HG03066 (cell line): ENCODE measurements at regions not wholly inside any gene's neighbourhood (a gene's known extent, or its start where the extent isn't known, plus 50 kb on each side); places are given as distances from the start of the nearest gene placed in this dataset.

Source experiments
- ATAC-seq: cut with Tn5 transposase; IDR thresholded peaks from one replicate; pipeline ENCODE4 v1.9.1; 2021; ENCODE audit warnings: low read depth; ENCODE audit not compliant: unreplicated experiment

DNA sequence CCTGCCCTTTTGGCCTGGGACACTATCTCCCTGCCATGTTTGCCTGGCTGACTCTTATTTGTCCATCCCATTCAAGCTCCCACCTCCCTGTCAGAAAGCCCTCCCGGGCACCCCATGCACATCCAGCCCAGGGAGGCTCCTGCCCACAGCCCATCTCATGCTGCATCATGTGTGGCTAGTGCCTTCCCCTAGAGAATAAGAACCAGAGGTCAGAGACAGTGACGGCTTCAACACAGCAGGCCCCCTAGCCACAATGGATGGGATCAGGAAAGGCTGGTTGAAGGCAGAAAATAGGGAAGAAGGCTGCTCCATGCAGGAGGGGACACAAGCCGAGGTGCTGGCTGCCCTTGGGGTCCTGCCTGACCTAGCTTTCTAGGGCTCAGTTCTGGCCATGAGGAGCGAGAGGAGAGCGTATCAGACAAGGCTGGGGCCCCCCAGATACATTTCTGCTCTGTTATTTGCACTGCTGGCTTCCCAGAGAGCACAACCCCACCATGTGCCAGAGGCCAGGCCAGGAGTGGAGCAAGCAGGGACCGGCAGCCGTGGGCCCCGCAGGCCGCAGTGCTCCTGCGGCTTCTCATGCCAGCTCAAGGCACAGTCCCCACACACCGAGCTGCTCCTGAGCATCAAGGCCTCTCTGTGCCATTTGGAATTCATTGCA is 161.1 kb upstream of the ZMIZ1 start:
- ATAC-seq: no peak

- no peak for ATAC-seq
Observed at GRCh38 chr10:78909221-78909620, 159.5 kb upstream of the ZMIZ1 start.

DNA sequence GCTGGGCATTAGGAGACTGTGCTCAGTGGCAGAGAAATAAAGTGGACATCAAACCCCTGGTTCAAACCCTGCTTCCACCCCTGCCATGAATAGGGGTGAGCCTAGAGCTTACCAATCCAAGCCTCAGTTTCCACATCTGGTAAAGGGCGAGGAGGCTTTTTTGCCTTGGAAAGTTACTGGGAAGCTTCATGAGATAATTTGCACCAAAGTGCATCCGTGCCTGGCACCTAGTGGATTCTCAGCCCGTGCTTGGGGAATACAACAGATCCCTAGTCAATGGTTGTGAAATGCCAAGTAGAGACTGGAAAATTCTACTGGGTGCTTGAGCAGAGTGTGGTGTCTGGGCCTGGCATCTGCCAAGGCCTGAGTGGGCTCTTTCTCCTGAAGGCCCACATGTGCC is 158.7 kb upstream of the ZMIZ1 start:
- no peak for ATAC-seq

- no peak for ATAC-seq
Observed at GRCh38 chr10:78910476-78910875, 158.3 kb upstream of the ZMIZ1 start.

GRCh38 chr10:78910886-78911285 is 157.9 kb upstream of the ZMIZ1 start:
- no peak for ATAC-seq

GRCh38 chr10:78911533-78912340 is 157.0 kb upstream of the ZMIZ1 start:
- no peak for ATAC-seq

GRCh38 chr10:78912361-78913218 is 156.2 kb upstream of the ZMIZ1 start:
- no peak for ATAC-seq

GRCh38 chr10:78913219-78914059 is 155.3 kb upstream of the ZMIZ1 start:
- no peak for ATAC-seq

DNA sequence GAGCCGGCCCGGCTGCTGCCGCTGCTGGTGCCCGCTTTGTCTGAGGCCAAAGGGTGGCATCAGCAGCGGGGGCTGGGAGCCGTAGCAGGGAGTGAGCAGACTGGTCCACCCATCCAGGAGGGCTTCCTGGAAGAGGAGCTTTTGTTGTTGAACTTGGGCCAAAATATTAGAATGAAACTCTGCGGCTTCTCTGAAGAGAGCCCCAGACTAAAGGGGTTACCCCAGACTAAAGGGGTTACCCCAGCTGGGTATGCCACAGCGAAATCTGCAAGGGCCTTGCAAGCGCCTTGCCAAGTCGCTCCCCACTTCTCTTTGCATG is 154.7 kb upstream of the ZMIZ1 start:
- ATAC-seq: no peak

- no peak for ATAC-seq
Observed at GRCh38 chr10:78914502-78915189, 154.1 kb upstream of the ZMIZ1 start.

GRCh38 chr10:78915190-78915518 is 153.6 kb upstream of the ZMIZ1 start:
- ATAC-seq: no peak

DNA sequence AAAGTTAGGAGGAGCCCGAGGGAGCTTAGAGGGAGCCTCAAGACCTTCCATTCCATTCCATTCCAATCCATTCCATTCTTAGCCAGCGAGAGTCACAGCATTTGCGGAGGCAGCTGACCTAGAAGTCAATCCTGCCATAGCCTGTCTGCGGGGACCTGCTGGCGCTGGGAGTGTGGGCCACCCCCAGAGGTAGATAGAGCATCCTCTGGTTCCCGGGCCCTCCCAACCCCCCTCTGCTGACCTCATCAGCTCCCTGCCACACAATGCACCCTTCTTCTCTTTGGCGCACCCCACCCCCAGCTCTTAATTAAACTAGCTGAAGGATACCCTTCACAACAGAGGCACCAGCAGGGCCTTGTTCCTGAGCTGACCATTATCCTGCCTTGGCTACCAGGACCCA is 152.5 kb upstream of the ZMIZ1 start:
- ATAC-seq: no peak

- no peak for ATAC-seq
Observed at GRCh38 chr10:78919181-78919966, 149.4 kb upstream of the ZMIZ1 start.

- ATAC-seq: no peak
Observed at GRCh38 chr10:78920011-78920410, 148.8 kb upstream of the ZMIZ1 start.

GRCh38 chr10:78921895-78922294 is 146.9 kb upstream of the ZMIZ1 start:
- ATAC-seq: no peak

DNA sequence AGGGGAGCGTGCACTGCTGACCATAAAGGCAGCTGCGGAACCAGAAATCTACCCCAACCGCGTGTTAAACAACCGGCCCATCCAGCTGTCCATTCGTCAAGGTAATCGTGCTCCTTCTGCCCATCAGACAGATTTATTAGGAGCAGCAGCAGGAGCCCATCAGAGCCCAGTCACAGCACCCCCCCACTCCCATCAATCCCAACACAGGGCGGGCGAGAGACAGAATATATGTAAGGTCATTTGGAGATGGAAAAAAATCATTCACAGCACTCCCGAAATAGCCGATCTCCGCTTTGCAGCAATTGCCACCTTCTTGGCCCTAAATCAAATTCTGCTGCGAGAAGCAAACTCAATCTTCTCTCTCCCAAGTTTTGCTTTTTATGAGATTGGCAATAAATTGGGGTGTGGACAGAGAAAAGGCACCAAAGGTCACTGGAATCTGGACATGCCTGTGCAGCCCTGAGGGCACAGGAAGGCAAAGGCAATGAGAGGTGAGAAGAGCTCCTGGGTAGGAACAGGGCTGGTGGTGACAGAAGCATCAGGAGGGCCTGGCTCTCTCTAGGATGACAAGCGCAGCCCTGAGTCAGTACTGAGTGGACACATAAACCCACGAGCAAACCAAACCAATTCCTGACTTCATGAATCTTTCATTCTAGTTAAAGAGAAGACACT is 145.0 kb upstream of the ZMIZ1 start:
- ATAC-seq: no peak

GRCh38 chr10:78924319-78925003 is 144.3 kb upstream of the ZMIZ1 start:
- no peak for ATAC-seq

- no peak for ATAC-seq
Observed at GRCh38 chr10:78925275-78925674, 143.5 kb upstream of the ZMIZ1 start.
